ENCODE measurements at regions not wholly inside any gene's neighbourhood (a gene's known extent, or its start where the extent isn't known, plus 50 kb on each side); places are given as distances from the start of the nearest gene placed in this dataset.

- no peak for DNase-seq (ENCODE audit: low spot score)
Observed at GRCh38 chr5:68161156-68161555, 54.4 kb upstream of the PIK3R1 start.

- DNase-seq (ENCODE audit: low spot score), result no peak
Observed at GRCh38 chr5:68159224-68159951, 56.2 kb upstream of the PIK3R1 start.

GRCh38 chr5:68155940-68156339 is 59.6 kb upstream of the PIK3R1 start:
- DNase-seq (ENCODE audit: low spot score), result no peak

GRCh38 chr5:68154119-68154857 is 61.3 kb upstream of the PIK3R1 start:
- no peak for DNase-seq (ENCODE audit: low spot score)

GRCh38 chr5:68151812-68152211 is 63.7 kb upstream of the PIK3R1 start:
- no peak for DNase-seq (ENCODE audit: low spot score)

- DNase-seq (ENCODE audit: low spot score), result no peak
Observed at GRCh38 chr5:68149189-68149588, 66.4 kb upstream of the PIK3R1 start.

GRCh38 chr5:68148096-68148495 is 67.5 kb upstream of the PIK3R1 start:
- no peak for DNase-seq (ENCODE audit: low spot score)

- no peak for DNase-seq (ENCODE audit: low spot score)
Observed at GRCh38 chr5:68147659-68148058, 67.9 kb upstream of the PIK3R1 start.

GRCh38 chr5:68141494-68141893 is 74.1 kb upstream of the PIK3R1 start:
- DNase-seq (ENCODE audit: low spot score), result no peak

- no peak for DNase-seq (ENCODE audit: low spot score)
Observed at GRCh38 chr5:68140763-68141162, 74.8 kb upstream of the PIK3R1 start.

GRCh38 chr5:68139611-68140441 is 75.7 kb upstream of the PIK3R1 start:
- DNase-seq (ENCODE audit: low spot score), result no peak

GRCh38 chr5:68137511-68138140 is 77.9 kb upstream of the PIK3R1 start:
- DNase-seq (ENCODE audit: low spot score), result no peak

- no peak for DNase-seq (ENCODE audit: low spot score)
Observed at GRCh38 chr5:68134669-68135313, 80.8 kb upstream of the PIK3R1 start.

- DNase-seq (ENCODE audit: low spot score), result no peak
Observed at GRCh38 chr5:68134033-68134668, 81.4 kb upstream of the PIK3R1 start.

- DNase-seq (ENCODE audit: low spot score), result no peak
Observed at GRCh38 chr5:68130253-68130652, 85.3 kb upstream of the PIK3R1 start.

GRCh38 chr5:68129364-68129763 is 86.2 kb upstream of the PIK3R1 start:
- no peak for DNase-seq (ENCODE audit: low spot score)

GRCh38 chr5:68126886-68127285 is 88.7 kb upstream of the PIK3R1 start:
- no peak for DNase-seq (ENCODE audit: low spot score)

GRCh38 chr5:68122439-68123328 is 92.9 kb upstream of the PIK3R1 start:
- peak; percentile 67 for DNase-seq (ENCODE audit: low spot score)

GRCh38 chr5:68116868-68117411 is 98.6 kb upstream of the PIK3R1 start:
- peak; percentile 41 for DNase-seq (ENCODE audit: low spot score)

- DNase-seq (ENCODE audit: low spot score), result no peak
Observed at GRCh38 chr5:68116408-68116807, 99.1 kb upstream of the PIK3R1 start.
